GM18505 (cell line): ENCODE measurements at regions not wholly inside any gene's neighbourhood (a gene's known extent, or its start where the extent isn't known, plus 50 kb on each side); places are given as distances from the start of the nearest gene placed in this dataset.

Experiments
- ATAC-seq: cut with Tn5 transposase; IDR thresholded peaks from one replicate; pipeline ENCODE4 v1.9.1; 2021; ENCODE audit not compliant: unreplicated experiment
- POLR2A ChIP-seq: IDR thresholded peaks from 4 replicates; pipeline ENCODE4 v1.6.1; 2011; ENCODE audit warnings: borderline replicate concordance; ENCODE audit not compliant: insufficient read depth, insufficient read length; ENCODE audit errors: extremely low read depth

DNA sequence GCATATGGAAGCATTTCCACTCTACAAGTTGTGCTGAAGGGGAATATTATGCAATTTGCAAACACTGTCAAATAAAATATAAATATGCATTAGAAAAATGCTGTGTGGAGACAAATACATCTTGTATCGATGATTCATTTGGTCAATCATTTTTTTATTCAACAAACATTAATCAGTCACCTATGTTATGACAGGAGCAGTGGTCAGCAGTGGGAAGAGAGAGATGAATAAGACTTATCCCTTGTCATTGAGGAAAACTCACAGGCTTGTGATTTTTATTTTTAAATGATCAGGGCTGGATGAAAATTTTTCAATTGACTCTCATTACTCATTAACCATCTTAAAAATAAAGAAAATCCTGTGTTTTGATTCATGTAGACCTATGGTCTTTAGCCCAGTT lies 574.1 kb downstream of the ACTL7B start:
- no peak for ATAC-seq
- no peak for TF ChIP-seq POLR2A

DNA sequence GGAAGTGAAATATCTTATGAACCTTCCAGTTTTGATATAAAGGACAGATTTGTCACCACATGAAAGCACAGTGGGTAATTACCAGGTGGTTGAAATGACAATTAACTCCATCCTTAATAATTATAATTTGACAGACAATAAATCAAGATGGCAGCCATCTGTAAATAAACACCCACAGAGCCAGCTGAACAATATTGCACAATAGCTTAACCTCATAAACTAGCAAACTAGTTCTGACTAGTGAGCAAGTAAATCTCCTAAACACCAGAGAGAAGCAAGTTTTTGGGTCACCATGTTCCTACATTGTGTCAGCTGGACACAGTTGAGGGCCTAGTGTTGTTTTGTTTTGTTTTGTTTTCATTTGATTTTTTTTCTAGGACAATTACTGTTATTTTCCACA lies 577.4 kb downstream of the ACTL7B start:
- ATAC-seq: no peak
- no peak for TF ChIP-seq POLR2A

DNA sequence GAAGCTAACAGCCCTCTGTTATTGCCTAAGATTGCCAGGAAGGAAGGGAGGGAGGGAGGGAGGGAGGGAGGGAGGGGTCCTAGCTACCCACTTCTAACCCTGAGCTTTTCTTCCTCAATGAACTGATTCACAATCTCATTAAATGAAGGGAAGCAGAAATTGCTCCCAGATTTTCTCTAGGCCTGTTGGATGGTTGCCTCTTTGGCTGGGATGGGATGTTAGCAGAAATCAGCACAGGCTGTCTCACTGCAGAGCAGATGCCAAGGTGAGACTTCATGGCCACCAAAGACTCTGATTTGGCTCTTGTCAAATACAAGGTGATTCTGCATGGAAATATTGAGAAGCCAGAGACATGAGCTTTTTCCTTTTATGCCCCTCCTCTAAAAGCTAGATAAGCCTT lies 578.6 kb downstream of the ACTL7B start:
- ATAC-seq: no peak
- TF ChIP-seq POLR2A: no peak

DNA sequence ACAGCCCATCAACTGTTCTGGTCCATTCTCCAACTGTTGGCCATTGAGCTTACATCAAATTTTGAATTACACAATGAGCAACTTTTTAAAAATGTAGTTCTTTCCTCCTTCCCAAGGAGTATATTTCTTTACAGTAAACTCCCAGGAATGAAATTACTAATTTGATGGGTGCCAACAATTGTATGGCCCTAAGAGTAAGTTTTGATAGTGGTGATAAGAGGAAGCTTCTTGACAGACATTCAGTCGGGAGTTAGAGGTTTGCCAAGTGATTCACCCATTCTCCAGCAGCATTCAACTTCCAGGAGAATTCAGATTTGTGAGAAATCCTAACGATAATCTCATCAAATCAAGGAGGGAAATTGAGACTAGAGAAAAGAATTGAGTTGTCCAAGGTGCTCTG lies 579.9 kb downstream of the ACTL7B start:
- ATAC-seq: no peak
- no peak for TF ChIP-seq POLR2A

DNA sequence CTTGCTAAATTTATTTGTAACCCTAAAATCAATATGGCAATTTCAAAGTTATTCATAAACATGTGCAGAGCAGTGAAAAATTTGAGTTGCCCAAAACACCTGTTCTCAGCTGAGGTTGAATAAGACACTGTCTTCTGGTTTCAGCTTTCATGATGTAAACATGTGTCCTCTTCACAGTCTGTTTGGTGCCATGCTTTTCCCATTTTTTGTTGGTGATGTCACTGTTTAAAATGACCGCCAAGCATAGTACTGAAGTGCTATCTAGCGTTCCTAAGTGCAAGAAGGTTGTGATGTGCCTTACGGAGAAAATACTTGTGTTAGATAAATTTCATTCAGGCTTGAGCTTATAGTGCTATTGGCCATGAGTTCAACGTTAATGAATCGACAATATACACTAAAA lies 580.8 kb downstream of the ACTL7B start:
- no peak for TF ChIP-seq POLR2A
- ATAC-seq: no peak

DNA sequence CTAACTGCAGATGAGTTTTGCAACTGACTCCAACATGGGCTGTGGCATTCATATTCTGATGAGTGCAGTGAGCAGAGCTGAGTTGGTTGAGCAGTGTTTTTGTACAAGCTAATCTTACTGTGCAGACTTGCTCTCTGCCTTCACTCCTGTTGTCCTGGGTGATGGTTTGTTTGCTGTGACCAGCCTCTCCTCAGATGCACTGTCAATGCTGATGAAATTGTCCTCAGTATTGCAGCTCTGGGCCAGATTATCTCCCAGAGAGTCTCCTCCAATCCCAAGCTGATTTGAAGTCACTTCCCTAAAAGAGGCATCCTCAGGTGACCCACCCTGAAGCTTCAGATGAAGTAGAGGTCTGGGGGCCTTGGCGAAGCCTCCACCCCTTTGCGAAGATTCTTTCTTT lies 581.8 kb downstream of the ACTL7B start:
- no peak for ATAC-seq

DNA sequence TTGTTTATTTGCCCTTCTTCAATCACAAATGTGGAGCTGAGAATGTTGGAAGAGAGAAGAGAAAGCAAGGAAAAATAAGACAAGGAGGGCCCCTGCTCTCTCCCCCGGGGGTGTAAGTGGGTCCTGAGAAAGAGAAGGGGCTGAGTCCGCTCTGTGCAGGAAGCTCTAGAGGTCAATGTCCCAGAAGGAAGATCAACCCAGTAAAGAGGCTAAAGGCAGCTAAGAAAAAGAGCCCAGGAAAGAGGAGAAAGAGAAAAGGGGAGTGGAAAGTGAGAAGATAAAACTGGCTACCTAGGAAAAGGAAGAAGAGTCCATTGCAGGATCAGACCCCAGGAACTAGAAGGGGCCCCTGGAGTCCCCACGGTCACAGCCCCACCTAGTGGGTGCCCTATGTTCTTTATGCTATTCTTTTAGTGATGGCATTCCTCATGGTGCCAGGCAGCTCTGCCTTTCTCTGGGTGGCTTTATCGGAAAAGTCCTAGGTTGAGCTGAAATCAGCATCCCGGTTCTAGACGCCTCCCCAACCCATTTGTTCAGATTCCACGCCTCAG lies 583.4 kb downstream of the ACTL7B start:
- no peak for TF ChIP-seq POLR2A
- no peak for ATAC-seq

More for the DNA sequence above, 581.8 kb downstream of the ACTL7B start:
- no peak for TF ChIP-seq POLR2A

DNA sequence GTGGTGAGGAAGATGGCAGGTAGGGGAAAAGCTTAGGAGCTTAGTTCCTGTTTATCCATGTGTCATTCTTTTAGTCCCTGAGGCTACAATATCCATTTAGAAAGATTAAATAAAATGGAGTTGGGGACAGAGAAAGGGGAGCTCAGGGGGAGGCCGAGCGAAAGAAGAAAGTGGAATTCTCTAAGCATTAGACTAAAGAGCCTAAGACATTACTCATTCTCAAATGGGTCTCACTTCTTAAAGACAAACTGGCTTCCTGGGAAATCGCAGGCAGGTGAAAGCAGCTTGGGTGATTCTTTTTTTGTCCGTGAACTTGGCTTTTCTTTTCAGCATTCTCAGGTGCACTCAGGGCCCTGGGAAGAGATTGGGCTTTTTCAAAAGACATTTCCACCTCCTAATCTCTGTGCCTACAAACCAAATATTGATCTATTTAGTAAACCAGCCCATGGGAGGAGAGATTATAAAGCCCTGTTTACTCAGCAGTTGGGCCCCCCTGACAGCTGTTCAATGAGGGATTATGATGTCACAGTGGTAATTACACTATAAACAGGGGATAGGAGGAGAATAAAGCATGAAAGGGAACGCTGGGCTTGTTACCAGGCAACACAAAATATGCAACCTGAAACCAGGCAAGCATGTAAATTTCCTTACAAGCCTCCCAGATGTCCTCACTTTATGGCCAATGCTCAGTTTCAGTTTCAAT lies 584.0 kb downstream of the ACTL7B start:
- ATAC-seq: no peak
- TF ChIP-seq POLR2A: no peak

DNA sequence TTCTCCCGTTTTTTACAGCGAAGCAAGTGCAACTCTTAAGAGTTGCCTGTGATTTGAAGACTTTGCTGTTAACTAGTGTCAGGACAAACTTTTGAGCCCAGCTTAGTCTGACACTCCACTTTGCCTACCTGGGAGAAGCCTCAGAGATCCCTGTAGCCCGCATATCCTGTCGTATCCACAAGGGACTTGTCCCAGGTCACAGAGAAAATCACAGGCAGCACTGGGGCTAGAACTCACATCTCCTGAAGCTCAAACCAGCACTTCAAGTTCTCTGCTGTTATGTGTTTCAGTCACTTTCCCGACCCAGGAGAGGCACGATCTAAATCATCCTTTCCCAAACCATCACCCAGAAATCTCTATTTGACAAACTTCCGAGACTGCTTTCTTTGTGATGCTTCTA lies 584.5 kb downstream of the ACTL7B start:
- no peak for ATAC-seq

DNA sequence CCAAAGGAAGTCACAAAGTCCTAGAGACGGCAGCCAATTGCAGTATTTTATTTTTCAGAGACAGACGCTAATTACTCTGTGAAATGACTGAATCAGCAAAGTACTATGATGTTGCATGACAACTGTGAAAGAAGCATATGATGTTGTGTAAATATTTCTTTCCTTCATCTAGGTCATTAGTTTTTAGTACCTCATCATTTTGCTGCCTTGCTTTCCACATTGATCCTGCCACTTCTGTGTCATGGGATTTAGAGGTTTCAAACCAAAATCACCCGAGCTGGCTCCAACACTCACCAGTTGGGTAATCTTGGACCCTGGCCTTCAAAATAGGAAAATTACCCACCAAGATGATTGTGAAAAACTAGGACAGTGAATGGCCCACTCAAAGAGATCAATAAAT lies 585.2 kb downstream of the ACTL7B start:
- ATAC-seq: no peak

More for the DNA sequence above, 584.5 kb downstream of the ACTL7B start:
- TF ChIP-seq POLR2A: no peak

DNA sequence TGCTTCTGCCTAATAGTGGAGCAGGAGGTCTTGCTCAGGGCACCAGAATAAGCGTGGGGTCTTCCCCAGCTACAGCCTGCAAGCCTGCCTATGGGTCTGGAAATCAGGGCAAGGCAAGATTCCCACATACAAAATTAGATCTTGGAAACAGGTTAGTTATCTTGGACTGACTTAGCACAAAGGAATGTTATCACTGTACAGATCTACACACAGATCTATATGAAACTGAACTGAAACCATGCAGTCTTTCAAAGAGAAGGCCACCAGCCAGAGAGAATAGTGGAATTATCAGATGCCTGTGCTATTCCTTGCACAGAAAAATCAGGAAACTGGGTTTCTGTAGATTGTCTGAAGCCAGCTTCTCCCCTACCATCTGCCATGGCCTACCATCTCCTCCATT lies 585.7 kb downstream of the ACTL7B start:
- no peak for TF ChIP-seq POLR2A

More for the DNA sequence above, 585.2 kb downstream of the ACTL7B start:
- TF ChIP-seq POLR2A: no peak

DNA sequence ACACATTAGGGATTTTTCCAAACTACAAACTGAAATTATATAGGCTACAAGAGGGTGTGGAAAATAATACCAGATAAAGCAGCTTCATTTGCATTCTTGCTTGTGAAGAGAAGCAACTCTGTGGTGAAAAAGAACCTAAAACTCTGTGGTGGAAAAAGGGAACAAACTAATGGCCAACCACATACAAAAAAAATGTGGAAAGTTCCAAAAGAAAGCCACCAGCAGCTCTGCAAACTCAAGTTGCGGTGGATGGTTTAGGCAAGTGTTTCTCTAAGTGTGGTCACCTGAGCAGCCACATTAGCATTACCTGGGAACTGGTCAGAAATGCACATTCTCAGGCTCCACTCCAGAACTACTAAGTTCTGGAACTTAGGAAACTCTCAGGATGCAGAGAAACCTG lies 586.4 kb downstream of the ACTL7B start:
- ATAC-seq: no peak
- no peak for TF ChIP-seq POLR2A

More for the DNA sequence above, 585.7 kb downstream of the ACTL7B start:
- no peak for ATAC-seq

DNA sequence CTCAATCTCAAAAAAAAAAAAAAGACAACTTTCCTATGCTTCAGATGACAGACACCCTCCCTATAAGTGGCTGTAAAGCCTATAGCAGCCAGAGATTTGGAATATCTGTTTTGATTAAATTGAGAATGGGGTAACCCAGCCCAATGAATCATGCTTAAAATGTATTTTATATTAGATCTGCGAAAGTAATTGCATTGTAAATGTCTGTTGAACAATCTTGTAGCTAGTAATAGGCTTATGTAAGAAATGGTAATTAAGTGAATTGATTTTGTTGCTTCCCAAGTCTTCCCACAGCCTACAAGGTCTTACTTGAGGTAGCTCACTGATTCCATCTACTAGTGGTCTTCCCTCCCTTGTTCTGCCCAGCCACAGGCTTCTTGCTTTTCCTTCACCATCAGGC lies 590.7 kb downstream of the ACTL7B start:
- no peak for TF ChIP-seq POLR2A
- ATAC-seq: no peak

DNA sequence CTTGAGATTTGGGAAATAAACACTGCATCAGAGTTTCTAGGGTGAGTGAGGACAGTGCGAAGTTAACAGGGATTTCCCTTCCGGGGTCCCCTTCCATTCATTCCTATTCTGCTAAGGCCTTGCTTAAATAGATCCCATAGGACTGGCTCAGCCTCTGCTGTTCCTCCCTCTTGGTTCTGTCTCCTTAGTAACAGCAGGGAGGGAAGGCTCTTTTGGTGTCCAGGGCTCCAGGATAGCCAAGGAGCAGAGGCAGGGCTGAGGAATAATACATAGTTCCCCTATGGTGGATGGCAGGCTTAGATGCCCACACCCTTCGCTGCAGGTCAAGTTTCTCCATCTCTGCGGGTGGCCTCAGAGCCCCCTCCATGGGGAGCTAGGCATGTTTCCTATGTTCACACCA lies 591.7 kb downstream of the ACTL7B start:
- no peak for ATAC-seq
- no peak for TF ChIP-seq POLR2A
